GM19240 (cell line): ENCODE measurements at regions not wholly inside any gene's neighbourhood (a gene's known extent, or its start where the extent isn't known, plus 50 kb on each side); places are given as distances from the start of the nearest gene placed in this dataset.
"Not testable (repeated sequence)": the region's sequence is repeated elsewhere in the genome, so short reads cannot be mapped to it uniquely, and the experiment has no call there.

Experiments used
- DNase-seq: peaks from one replicate; pipeline ENCODE4 v3.0.0; 2011; ENCODE audit warnings: low spot score; ENCODE audit not compliant: insufficient read length

DNA sequence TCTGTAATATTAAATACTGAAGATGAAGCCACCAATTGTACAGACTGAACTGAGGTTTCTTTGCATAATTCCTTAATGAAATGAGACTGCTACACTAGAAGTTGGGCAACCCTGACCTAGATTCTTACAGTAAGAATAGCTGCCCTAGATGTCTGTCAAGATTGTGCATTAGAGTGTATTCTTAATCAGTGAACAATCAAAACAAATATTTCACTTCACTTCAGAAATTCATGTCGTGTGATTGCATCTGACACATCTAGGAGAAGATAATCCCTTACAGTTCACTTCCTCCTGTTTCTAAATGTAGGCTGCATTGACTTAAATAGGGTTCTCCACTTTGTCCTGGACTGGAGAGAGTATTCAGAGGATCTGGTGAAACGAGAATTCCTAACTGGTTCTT lies 283.1 kb downstream of the HNRNPD start:
- no peak for DNase-seq

DNA sequence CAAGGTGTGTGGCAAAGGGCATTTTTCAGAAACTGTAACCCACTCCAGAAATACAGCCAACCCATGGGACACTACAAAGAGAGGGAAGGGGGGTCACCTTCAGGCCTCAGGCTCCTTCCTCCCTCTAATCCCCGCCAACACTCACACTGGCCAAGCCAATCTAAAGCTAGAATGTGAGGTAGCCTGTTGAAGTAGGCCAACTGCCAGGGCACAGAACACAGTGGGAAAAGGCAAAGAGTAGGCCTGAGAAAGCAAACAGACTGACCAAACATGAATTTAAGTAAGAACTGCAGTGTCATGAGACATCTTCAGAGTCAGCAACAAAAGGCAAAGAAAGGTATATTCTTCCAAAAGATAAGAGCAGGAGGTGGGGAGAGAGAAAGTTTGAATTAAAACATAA lies 289.0 kb downstream of the HNRNPD start:
- DNase-seq = no peak

DNA sequence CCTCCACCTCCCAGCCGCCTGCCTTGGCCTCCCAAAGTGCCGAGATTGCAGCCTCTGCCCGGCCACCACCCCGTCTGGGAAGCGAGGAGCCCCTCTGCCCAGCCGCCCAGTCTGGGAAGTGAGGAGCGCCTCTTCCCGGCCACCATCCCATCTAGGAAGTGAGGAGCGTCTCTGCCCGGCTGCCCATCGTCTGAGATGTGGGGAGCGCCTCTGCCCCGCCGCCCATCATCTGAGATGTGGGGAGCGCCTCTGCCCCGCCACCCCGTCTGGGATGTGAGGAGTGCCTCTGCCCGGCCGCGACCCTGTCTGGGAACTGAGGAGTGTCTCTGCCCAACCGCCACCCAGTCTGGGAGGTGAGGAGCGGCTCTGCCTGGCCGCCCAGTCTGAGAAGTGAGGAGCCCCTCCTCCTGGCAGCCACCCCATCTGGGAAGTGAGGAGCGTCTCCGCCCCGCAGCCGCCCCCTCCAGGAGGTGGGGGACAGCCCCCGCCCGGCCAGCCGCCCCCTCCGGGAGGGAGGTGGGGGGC lies 296.3 kb downstream of the HNRNPD start:
- DNase-seq = not testable (repeated sequence)

DNA sequence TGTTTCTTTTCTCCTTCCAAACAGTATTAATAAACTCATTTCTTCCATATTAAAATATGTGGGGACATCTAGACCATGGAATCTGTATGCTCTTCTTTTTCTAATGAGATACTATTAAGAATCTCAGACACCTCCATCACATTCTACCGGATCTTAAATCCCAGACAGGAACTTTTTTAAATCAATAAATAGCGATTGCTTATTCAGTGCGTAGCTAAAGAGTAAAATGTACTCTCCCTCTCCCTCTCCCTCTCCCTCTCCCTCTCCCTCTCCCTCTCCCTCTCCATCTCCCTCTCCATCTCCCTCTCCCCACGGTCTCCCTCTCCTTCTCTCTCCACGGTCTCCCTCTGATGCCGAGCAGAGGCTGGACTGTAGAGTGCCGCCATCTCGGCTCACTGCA lies 297.0 kb downstream of the HNRNPD start:
- DNase-seq = no peak

DNA sequence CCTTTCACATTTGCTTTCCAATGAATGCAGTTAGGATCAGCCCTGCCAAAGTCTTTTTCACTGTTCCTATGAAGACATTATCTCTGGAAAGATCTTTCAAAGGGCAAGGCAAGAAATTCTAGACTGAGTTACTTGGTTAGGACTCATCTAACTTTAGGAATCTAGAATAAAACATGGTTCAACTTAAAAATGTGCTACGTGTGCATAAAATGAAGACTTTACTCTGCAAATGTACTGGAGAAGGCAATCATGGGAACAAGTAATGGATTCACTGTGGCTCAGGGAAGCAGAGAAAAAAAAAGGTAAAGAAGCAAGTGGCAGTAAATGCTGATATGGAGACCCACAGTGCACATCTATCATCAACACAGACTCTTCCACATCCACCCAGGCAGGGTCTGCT lies 297.4 kb downstream of the HNRNPD start:
- no peak for DNase-seq

DNA sequence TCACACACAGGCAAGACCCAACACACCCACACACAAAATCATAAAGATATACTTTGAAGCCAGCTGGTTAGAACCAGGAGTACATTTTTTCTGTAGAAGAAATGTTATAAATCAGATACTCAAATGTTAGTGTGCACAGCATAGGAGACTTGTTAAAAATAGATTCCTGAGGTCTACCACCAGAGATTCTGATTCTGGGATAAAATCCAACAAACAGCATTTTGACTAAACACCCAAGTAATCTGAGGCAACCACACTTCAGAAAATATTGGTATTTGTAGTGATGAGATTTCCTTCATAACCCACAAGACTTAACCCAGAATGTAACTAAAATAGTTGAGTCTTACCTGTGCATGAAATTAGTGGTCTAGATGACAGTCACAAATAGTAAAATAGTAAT lies 301.8 kb downstream of the HNRNPD start:
- DNase-seq = no peak

DNA sequence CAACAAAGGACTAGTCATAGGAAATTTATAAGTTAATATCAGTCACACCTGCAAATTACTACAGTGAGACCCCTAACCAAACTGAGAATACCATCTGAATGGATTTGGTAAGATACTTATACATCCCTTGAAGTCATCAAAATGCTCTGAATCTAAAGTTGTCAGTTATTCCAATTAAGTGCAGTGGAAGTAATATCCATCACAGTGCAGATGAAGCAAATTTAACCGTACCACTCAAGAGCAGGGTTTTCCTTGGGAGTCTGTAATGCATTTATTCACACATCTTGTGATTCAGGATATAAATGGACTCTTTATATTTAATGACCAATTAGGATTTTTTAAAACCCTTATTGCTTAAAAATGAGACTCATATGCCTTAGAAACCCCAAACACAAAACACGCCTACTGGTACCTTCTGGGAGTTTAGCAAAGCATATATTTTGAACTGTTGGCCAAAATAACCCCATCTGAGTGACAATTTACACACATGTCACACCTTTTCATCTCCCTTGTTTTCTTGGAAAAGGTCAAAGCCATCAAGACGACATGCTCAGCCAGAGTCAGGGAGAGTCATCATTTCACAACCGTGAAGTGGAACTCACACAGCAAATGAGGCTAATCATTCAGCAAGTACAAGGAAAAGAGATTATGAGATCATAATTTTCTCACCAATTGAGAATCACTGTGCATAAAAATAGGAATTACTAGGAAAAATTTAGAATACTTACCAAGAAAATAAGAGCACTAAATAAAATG lies 303.7 kb downstream of the HNRNPD start:
- no peak for DNase-seq

DNA sequence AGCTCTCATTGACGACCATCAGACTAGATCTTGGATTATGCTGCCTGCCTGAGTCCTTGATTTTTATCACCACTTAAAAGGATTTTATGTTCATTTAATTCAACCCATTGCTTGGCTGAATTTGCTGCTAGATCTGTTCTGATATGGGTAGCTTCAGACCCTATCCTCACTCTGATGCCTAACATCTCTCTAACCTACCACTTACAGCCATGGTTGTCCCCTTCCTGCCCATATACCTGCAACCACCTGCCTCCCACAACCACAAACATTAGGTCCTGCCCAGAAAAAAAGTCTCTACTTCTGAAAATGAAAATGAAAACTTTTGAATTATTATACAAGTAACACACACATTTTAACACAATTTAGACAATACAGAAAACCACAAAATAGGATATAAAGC lies 310.8 kb downstream of the HNRNPD start:
- DNase-seq = no peak

DNA sequence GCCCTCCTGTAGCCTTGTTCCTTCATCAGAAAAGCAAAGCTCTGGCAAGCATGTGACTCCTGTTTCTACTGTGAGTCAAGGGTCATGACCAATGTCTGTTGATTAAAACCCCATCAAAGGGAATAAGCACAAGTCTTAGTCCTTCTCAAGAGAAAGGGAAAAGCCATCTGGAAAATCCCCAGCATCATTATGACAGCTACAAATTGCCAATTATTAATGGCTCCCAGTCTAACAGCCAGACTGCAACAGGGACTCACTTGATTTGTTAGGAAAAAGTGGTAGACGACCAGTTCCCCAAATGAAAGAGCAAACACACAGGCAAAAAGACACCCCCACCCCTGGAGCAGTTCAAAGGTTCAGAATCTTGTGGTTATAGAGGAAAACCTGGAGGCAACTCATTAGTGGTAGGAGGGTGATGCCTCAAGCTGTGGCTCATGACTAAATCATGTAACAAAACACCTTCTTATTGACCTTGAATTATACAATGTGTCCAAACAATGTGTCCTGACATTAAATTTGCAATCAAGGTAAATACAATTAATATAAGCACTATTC lies 315.7 kb downstream of the HNRNPD start:
- DNase-seq = no peak

DNA sequence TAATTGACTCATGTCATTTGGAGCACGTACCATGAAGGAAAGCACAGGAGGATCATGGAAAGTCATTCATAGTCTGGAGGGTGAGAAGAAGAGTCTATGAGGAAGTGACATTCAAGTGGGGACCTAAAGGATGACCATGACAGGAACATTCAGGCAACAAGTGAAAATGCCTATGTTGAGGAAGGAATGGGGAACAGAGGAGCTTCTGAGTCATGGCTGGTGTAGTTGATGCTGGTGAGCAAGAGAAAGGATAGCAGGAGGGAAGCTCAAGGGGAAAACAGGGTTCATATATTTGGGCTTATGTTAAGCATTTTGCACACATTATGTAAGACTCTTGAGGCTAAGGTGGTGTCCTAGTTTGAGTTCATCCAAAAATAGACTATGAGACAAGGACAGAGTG lies 318.6 kb downstream of the HNRNPD start:
- DNase-seq = no peak

DNA sequence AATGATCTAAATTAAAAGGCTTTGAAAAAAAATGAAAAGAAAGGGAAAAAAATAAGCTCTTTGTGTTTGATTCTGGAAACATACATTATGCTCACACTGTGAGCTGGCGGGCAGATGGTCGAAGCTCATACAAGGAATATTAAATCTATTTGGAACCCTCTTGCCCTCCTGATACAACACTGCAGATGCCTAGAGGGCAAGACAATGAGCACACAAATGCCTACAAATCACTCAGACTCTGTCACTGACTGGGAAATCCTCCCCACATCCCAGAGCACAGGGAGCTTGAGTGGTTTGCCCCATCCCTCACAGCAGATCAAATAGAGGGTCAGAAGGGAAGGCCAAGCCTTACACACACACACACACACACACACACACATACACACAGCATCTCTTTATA lies 320.4 kb downstream of the HNRNPD start:
- no peak for DNase-seq

DNA sequence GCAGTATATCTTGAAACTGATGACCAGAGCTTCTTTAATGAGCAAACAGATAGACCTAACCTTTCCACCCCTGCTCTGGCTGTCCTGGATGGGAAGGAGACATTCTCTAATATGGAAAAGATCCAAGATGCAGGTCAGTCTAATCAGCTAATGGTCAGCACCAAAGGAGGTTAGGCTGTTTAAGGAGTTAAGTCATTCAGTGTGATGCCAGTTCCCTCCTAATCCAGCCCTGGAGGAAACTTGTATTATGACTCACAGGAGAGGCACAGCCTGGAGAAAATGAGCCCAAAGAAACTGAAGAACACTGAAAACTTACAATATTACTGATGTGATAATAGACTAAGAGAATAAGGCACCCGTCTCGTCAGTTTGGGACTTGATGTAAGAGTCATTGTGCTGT lies 323.0 kb downstream of the HNRNPD start:
- no peak for DNase-seq

DNA sequence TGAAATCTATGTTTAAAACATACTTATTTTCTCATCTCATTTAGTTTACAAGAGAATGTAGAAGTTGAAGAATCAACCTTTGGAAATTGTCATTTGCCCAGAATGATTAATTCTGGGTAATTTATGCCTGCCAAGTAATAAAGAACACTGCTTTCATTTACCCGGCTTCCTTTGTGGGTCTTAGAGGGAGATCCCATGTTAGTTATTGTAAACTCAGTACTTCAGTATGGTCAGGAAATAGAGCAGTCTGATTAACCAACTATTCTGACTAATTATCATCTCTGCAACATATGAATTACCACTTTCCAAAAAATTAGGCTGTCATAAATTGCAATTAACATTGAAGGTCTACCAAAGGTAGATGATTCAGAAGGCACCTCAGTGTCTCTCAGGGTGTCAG lies 324.5 kb downstream of the HNRNPD start:
- no peak for DNase-seq

DNA sequence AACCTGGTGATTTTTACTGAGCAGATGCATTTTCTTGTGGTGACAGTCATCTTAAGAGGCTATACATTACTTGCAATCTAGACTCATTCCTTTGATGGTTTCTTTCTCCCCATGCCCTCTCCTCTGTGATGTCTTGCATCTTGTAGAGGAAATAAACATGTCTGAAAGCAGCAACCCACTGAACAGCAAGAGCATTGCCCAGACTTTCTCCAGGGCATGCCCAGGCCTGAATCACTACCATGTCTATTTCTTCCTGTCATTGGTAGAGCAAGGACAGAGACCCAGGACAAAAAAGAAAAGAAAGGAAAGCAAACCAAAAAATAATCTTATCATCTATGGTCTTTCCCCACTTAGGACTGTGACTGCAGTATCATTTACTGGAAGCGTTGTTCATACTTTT lies 326.1 kb downstream of the HNRNPD start:
- DNase-seq = no peak

DNA sequence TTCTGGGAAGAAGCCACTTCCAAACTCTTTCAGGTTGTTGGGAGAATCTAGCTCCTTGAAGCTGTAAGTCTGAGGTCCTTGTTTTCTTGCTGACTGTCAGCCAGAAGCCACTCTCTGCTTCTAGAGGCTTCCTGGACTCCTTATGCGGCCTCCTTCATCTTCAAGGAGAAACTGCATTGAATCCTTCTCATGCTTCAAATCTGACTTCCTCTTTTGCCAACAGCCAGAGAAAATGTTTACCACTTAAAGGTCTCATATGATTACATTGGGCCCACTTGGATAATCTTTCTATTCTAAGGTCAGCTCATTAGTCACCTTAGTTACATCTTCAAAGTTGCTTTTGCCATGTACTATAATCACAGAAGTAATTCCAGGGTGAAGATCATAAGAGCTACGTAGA lies 327.0 kb downstream of the HNRNPD start:
- DNase-seq = no peak

DNA sequence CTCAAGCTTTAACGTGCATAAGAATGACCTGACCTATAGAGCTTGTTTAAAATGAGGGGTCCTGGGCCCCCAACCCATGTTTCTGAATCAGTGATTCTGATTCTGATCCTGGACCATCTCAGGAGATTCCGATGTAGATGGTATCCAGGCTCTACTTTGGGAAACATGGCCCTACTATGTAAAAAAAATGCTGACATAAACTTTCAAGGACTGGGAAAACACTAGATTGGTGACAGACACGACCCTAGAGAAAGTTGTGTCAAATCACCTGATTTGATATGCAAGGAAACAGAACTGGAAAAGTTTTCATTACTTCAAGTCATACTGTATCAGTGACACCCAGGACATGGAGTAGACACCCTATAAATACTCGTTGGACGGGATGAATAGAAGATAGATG lies 328.5 kb downstream of the HNRNPD start:
- DNase-seq = no peak

DNA sequence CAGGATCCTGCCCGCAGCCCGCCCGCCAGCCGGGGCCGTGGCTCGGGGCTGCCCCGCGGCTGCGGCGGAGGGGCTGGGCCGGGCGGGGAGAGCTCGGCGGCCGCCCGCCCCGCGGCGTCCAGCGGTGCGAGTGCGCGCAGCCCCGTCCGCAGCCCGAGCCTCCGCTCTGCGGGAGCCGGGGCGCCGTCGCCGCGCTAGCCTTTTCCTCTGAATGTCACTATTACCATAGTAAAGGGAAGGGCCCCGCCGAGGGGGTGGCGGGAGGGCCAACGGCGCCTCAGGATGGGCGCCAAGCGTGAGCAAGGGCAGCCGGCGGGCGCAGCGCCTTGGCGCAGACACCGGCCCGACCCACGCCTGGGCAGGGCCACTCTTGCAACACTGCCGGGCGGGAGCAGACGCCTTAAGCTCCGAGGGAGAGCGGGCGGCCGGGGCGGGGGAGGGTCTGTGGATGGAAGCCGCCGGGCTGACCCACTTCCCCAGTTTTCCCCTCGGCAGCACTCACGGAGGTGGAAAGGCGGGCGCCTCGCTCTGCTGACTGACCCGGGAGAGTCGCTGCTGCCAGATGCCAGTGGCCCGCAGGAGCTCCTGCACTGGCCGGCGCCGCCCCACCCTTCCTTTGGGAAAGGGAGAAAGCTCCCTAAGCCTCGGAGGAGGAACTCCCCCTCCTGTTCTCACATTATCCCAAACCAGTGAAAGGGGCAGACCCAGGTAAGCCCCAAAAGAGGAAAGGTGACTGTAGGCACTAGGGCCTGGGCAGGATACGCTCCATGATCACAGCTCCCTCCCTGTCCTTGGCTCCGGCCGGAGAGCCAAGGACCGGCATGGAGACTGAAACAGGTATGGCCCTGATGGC lies 329.4 kb downstream of the HNRNPD start:
- no peak for DNase-seq

DNA sequence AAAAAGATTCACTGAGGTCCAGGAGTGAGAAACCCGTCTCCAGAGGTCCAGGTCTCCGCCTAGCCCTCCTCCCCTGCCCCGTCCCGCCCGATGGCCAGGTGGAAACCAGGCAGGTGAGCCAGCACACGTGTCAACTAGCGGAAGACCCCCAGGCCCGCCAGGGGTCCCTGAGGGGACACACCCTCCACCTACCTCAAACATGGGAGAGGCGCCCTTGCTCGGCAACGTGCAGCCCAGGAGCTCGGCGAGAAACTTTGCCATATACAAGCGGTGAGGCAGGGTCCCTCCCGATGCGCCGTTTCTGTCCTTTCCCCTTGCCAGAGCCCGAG lies 330.0 kb downstream of the HNRNPD start:
- no peak for DNase-seq

DNA sequence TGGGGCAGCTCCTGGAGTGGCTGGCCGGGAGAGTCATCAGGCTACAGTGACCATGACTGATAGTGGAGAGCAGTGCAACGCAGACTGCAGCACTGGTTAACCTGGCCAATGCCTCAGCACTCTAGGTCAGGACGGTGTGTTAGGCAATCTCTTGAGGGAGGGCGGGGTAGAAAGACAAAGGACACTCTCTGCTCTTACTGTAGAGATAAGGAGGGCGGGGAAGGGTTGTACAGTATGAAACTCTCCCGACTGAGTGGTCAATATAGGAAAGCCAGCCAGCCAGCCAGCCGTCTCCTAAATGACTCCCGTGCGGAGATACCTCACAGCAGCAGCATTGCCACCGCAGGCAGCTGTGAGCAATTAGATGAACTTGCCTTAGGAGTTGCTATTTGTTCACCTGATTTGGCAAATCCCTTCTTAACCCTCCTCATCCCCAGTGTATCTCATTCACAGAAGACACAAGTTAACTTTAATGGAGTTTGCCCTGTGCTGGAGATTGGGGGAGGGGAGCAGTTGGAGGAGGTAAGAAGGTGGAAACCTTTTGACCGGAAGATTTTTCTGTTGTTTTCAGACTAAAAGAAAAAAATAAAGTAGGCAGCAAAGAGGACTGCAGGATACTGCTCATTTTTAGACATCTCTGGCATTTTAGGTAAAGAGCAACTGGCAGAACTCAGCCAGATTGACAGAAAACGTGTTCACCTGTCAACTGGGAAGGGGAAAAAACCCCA lies 330.5 kb downstream of the HNRNPD start:
- no peak for DNase-seq

DNA sequence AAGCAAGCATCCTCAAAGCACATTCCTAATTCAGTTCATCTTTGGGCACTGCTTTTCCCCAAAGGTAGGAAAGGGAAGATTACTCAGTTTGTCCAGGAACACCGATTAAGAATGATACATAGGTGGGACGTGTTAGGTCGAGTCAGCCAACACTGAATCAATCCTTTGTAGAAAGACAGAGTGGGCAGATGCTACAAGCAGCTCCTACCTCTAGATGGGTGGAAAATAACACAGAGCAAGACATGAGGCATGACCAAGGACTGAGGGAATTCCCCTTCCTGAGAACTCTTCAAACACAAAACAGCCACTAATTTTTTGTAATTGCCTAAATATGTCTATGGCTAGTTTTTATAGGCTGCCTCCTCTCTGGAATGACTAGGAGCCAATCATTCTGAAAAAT lies 331.7 kb downstream of the HNRNPD start:
- no peak for DNase-seq

DNA sequence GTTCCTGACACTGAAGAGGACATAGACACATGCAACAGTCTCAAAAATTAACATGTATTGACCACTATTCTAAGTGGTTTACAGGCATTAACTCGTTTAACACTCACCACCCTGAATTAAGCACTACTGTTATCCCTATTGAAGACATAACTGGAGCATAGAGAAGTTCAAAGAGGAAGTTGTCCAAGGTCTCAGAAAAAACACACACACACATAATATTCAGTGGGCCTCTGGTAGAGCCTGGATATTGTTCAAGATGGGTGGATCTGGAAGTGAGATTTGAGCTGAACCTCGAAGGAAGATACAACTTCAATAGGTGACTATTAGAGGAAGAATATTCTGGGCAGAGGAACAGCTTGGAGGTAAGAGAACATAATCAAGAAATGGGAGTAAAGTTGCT lies 334.9 kb downstream of the HNRNPD start:
- no peak for DNase-seq

DNA sequence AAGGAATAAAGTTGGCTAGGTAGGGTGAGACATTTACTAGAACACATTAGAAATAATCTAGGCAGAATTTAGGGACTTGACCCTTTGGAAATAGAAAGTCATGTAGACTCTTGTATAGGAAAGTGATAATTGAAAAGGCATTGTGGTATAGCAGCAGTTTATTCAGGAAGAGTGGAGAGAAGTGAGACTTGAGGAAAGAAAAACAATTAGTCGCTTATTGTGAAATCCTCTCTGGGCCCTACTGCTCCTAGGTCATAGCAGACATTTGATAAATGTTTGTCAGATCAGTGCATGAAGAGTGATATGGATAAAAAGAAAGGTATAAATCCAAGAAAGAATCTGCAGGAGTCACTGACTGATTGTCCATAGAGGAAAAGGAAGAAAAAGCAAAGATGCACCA lies 337.6 kb downstream of the HNRNPD start:
- DNase-seq = no peak
